ENCODE measurements at regions not wholly inside any gene's neighbourhood (a gene's known extent, or its start where the extent isn't known, plus 50 kb on each side); places are given as distances from the start of the nearest gene placed in this dataset.
A peak's percentile ranks its signal among the peaks of the same experiment; 100 is the strongest.
"Not testable (repeated sequence)": the region's sequence is repeated elsewhere in the genome, so short reads cannot be mapped to it uniquely, and the experiment has no call there.

DNA sequence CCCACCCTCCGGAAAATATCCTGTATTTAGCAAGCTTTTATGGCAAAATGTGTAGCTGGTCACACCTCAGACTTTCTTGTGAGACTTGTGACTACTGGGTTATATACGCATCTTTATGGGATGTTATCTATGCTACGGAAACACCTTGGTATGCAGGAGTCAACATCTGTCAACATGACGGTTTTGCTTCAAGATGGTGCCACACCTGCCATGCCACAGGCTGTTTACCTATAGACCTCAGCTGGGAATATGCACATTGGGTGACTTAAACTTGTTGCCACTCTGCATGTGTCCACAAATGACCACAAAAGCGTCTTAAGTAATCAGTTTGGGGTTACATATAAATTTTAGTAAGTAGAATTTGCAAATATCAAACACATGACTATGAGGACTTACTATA lies 192.3 kb upstream of the ATP6AP2 start:
- DNase-seq (ENCODE audit: low read depth in 1 of 2, low spot score in 1 of 2): no peak
- CTCF ChIA-PET: no interaction called here
- POLR2A ChIA-PET: no interaction called here
- Histone ChIP-seq H3K27ac (no peak overlapping the region), H3K4me3 (no peak overlapping the region), H3K4me1 (no peaks in the 10 kb centered on the region), H3K4me2 (no peak overlapping the region), H3K9me3 (no peaks in the 10 kb centered on the region)
- no peak for ATAC-seq
- TF ChIP-seq GATA3 (IDR thresholded peaks at IDR 0.05; ENCODE audit: borderline replicate concordance): no peak
- TF ChIP-seq RAD21 (conservative IDR thresholded peaks at IDR 0.05 in 1 of 2, IDR thresholded peaks at IDR 0.05 in 1 of 2): no peak
- TF ChIP-seq MAZ (IDR thresholded peaks at IDR 0.05; ENCODE audit: borderline replicate concordance, low read depth, low read length): no peak
- no peak for TF ChIP-seq JUNB (IDR thresholded peaks at IDR 0.05)
- no peak for TF ChIP-seq HOXB13 (CRISPR knock-in tag; IDR thresholded peaks at IDR 0.05; ENCODE audit: low read depth)
- TF ChIP-seq KDM1A (IDR thresholded peaks at IDR 0.05; ENCODE audit: low read depth): no peak
- TF ChIP-seq, protein P1, sequence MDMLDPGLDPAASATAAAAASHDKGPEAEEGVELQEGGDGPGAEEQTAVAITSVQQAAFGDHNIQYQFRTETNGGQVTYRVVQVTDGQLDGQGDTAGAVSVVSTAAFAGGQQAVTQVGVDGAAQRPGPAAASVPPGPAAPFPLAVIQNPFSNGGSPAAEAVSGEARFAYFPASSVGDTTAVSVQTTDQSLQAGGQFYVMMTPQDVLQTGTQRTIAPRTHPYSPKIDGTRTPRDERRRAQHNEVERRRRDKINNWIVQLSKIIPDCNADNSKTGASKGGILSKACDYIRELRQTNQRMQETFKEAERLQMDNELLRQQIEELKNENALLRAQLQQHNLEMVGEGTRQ (IDR thresholded peaks at IDR 0.05): no peak
- TF ChIP-seq MAFK (IDR thresholded peaks at IDR 0.05; ENCODE audit: partially characterized antibody): no peak
- peak; percentile 13 for FAIRE-seq
- WGBS (ENCODE audit: missing lambda C conversion rate): 74% methylated on average over 5 of the region's 5 CpGs

DNA sequence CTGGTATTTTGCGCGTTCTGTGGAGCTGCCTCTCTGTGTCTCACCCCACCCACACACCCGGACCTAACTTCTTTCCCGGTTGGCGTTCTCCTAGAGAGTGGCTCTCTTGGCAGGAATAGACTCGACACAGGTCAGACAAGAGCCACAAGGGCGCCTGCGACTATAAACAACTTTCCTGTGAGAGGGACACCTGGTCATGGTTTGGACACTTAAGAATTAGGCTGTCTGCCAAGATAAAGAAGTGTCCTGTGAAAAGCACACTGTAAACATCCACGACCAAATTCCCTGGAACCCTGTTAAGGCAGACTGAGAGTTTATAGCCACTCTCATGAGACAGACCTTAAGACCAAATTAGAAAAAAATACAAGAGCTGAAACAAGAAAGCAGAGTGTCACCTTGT lies 192.9 kb upstream of the ATP6AP2 start:
- ATAC-seq; H3K4me2 ChIP-seq; CTCF ChIA-PET; DNase-seq (ENCODE audit: low read depth in 1 of 2, low spot score in 1 of 2); H3K9me3 ChIP-seq; POLR2A ChIA-PET; H3K4me3 ChIP-seq; H3K27ac ChIP-seq; H3K4me1 ChIP-seq: not testable (repeated sequence)
- FAIRE-seq: peak; percentile 93
- WGBS (ENCODE audit: missing lambda C conversion rate): 74% methylated on average over 9 of the region's 9 CpGs

DNA sequence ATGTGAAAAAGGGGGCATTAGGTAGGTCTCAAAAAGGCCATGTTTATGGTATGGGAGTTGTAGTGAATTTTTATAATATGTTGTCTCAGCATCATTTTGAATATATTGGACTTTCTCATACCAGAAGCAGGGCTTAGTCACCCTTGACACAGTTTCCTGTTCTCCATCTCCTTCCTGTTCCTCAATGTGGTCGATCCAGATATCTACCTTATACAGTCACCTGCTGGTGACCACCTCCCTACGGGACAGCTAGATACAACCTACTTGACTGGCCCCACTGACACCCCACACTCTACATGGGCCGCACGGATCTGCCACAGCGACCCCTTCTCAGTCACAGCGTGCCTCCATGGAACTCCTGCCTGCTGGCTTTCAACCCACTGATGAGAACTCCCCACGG lies 193.5 kb upstream of the ATP6AP2 start:
- 73% methylated on average over 7 of the region's 7 CpGs for WGBS (ENCODE audit: missing lambda C conversion rate)
- H3K27ac ChIP-seq; POLR2A ChIA-PET; H3K4me3 ChIP-seq; DNase-seq (ENCODE audit: low read depth in 1 of 2, low spot score in 1 of 2); H3K9me3 ChIP-seq; H3K4me2 ChIP-seq; CTCF ChIA-PET; H3K4me1 ChIP-seq; ATAC-seq: not testable (repeated sequence)
- FAIRE-seq: peak; percentile 51

DNA sequence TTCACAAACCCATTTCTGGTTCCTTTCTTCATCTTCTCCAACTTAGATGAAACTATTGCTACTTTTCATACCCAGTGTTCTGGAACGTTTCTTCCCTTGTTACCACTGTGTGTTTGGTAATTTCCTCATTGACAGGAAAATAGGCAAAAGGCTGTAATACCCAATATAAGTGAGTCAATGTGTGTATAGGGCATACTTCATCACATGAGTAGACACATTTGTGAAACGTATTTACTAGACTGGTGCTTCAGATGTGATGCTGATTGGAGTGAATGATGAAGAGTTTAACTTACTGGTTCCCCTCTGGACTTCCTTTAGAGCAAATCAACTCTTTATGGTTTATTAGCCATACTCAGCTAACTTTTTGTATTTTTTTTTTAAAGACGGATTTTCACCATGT lies 195.1 kb upstream of the ATP6AP2 start:
- Histone ChIP-seq H3K9me3 (no peaks in the 10 kb centered on the region), H3K27ac (no peak overlapping the region), H3K4me1 (no peaks in the 10 kb centered on the region), H3K4me2 (no peak overlapping the region), H3K4me3 (no peak overlapping the region)
- TF ChIP-seq, protein P2, sequence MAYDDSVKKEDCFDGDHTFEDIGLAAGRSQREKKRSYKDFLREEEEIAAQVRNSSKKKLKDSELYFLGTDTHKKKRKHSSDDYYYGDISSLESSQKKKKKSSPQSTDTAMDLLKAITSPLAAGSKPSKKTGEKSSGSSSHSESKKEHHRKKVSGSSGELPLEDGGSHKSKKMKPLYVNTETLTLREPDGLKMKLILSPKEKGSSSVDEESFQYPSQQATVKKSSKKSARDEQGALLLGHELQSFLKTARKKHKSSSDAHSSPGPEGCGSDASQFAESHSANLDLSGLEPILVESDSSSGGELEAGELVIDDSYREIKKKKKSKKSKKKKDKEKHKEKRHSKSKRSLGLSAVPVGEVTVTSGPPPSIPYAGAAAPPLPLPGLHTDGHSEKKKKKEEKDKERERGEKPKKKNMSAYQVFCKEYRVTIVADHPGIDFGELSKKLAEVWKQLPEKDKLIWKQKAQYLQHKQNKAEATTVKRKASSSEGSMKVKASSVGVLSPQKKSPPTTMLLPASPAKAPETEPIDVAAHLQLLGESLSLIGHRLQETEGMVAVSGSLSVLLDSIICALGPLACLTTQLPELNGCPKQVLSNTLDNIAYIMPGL (CRISPR knock-in tag; IDR thresholded peaks at IDR 0.05; ENCODE audit: borderline replicate concordance): no peak
- TF ChIP-seq, protein P3, sequence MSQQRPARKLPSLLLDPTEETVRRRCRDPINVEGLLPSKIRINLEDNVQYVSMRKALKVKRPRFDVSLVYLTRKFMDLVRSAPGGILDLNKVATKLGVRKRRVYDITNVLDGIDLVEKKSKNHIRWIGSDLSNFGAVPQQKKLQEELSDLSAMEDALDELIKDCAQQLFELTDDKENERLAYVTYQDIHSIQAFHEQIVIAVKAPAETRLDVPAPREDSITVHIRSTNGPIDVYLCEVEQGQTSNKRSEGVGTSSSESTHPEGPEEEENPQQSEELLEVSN (IDR thresholded peaks at IDR 0.05; ENCODE audit: borderline replicate concordance, low read depth): no peak
- TF ChIP-seq, protein P4, sequence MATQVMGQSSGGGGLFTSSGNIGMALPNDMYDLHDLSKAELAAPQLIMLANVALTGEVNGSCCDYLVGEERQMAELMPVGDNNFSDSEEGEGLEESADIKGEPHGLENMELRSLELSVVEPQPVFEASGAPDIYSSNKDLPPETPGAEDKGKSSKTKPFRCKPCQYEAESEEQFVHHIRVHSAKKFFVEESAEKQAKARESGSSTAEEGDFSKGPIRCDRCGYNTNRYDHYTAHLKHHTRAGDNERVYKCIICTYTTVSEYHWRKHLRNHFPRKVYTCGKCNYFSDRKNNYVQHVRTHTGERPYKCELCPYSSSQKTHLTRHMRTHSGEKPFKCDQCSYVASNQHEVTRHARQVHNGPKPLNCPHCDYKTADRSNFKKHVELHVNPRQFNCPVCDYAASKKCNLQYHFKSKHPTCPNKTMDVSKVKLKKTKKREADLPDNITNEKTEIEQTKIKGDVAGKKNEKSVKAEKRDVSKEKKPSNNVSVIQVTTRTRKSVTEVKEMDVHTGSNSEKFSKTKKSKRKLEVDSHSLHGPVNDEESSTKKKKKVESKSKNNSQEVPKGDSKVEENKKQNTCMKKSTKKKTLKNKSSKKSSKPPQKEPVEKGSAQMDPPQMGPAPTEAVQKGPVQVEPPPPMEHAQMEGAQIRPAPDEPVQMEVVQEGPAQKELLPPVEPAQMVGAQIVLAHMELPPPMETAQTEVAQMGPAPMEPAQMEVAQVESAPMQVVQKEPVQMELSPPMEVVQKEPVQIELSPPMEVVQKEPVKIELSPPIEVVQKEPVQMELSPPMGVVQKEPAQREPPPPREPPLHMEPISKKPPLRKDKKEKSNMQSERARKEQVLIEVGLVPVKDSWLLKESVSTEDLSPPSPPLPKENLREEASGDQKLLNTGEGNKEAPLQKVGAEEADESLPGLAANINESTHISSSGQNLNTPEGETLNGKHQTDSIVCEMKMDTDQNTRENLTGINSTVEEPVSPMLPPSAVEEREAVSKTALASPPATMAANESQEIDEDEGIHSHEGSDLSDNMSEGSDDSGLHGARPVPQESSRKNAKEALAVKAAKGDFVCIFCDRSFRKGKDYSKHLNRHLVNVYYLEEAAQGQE (IDR thresholded peaks at IDR 0.05): no peak
- TF ChIP-seq MYC (IDR thresholded peaks at IDR 0.05; ENCODE audit: borderline replicate concordance, low read length) (no peak), NPAS2 (CRISPR knock-in tag; IDR thresholded peaks at IDR 0.05; ENCODE audit: borderline replicate concordance) (no peak), TFCP2L1 (CRISPR knock-in tag; IDR thresholded peaks at IDR 0.05) (no peak), NR3C1 (IDR thresholded peaks at IDR 0.05) (no peak), JUN (IDR thresholded peaks at IDR 0.05) (no peak), SREBF2 (IDR thresholded peaks at IDR 0.05) (no peak), FOXS1 (CRISPR knock-in tag; IDR thresholded peaks at IDR 0.05) (no peak), RARB (CRISPR knock-in tag; IDR thresholded peaks at IDR 0.05) (no peak), RCOR1 (IDR thresholded peaks at IDR 0.05; ENCODE audit: low read depth, low read length) (no peak), HOXB13 (CRISPR knock-in tag; IDR thresholded peaks at IDR 0.05; ENCODE audit: low read depth) (no peak), TP53 (CRISPR knock-in tag; IDR thresholded peaks at IDR 0.05) (no peak), HOXA7 (CRISPR knock-in tag; IDR thresholded peaks at IDR 0.05) (no peak)
- FAIRE-seq: peak; percentile 18
- no peak for DNase-seq (ENCODE audit: low read depth in 1 of 2, low spot score in 1 of 2)
- WGBS (ENCODE audit: missing lambda C conversion rate): 38% methylated on average over 3 of the region's 3 CpGs
- CTCF ChIA-PET: no interaction called here
- no peak for ATAC-seq
- POLR2A ChIA-PET: no interaction called here
